Neural cell (in vitro differentiated cells): ENCODE measurements at regions not wholly inside any gene's neighbourhood (a gene's known extent, or its start where the extent isn't known, plus 50 kb on each side); places are given as distances from the start of the nearest gene placed in this dataset.

Source experiments
- H2AFZ ChIP-seq: fragments of 200-600, 300-800 bp; sonication (generic), shearing (Covaris generic); 2 replicates; pipeline ENCODE4 v1.6.0; 2014; ENCODE audit warnings: low read depth, mild to moderate bottlenecking, antibody characterized with exemption, low read length, moderate library complexity
- H3F3A ChIP-seq: fragments of 200-600 bp; shearing (Covaris generic); 2 replicates; pipeline ENCODE4 v1.6.1; 2016; ENCODE audit warnings: mild to moderate bottlenecking, moderate library complexity, mixed read lengths, antibody characterized with exemption, low read length; ENCODE audit not compliant: insufficient read depth, poor library complexity, severe bottlenecking
- H3K27ac ChIP-seq: fragments of 200-600, 300-800 bp; sonication (generic), shearing (Covaris generic); 2 replicates; pipeline ENCODE4 v1.5.1; 2014; ENCODE audit warnings: mild to moderate bottlenecking, low read length, moderate library complexity
- H3K27me3 ChIP-seq: fragments of 300-800, 200-600 bp; sonication (generic), shearing (Covaris generic); 2 replicates; pipeline ENCODE4 v1.6.0; 2014; ENCODE audit warnings: mild to moderate bottlenecking, low read depth, low read length, moderate library complexity; ENCODE audit not compliant: insufficient read depth
- H3K36me3 ChIP-seq: fragments of 300-800, 200-600 bp; sonication (generic), shearing (Covaris generic); 2 replicates; pipeline ENCODE4 v1.5.1; 2014; ENCODE audit warnings: mild to moderate bottlenecking, antibody characterized with exemption, low read length, moderate library complexity; ENCODE audit not compliant: insufficient read depth
- H3K4me2 ChIP-seq: fragments of 300-800, 200-600 bp; sonication (generic), shearing (Covaris generic); 2 replicates; pipeline ENCODE4 v1.6.0; 2014; ENCODE audit warnings: mild to moderate bottlenecking, low read length
- H3K4me3 ChIP-seq: fragments of 300-800, 200-600 bp; sonication (generic), shearing (Covaris generic); 2 replicates; pipeline ENCODE4 v1.5.1; 2014; ENCODE audit warnings: mild to moderate bottlenecking, low read length, moderate library complexity
- H3K79me2 ChIP-seq: fragments of 200-600 bp; shearing (Covaris generic); replicated peaks from 2 replicates; pipeline ENCODE4 v1.6.0; 2014; ENCODE audit warnings: mild to moderate bottlenecking, low read length, moderate library complexity; ENCODE audit not compliant: insufficient read depth
- H3K9ac ChIP-seq: fragments of 300-800, 200-600 bp; sonication (generic), shearing (Covaris generic); 2 replicates; pipeline ENCODE4 v1.6.1; 2016; ENCODE audit warnings: mild to moderate bottlenecking, low read length, mixed read lengths
- H3K9me2 ChIP-seq: fragments of 200-600 bp; shearing (Covaris generic); 2 replicates; pipeline ENCODE4 v1.6.1; 2016; ENCODE audit warnings: mild to moderate bottlenecking, low read length, mixed read lengths; ENCODE audit not compliant: insufficient read depth
- H3K9me3 ChIP-seq: fragments of 200-600, 300-800 bp; sonication (generic), shearing (Covaris generic); 2 replicates; pipeline ENCODE4 v1.6.1; 2016; ENCODE audit warnings: mild to moderate bottlenecking, mixed run types, low read length, moderate library complexity, mixed read lengths
- H4K20me1 ChIP-seq: fragments of 200-600 bp; shearing (Covaris generic); 2 replicates; pipeline ENCODE4 v1.6.1; 2016; ENCODE audit warnings: mild to moderate bottlenecking, mixed run types; ENCODE audit not compliant: insufficient read depth
- EP300 ChIP-seq: fragments of 450-650 bp; conservative IDR thresholded peaks from 2 replicates; pipeline ENCODE4 v1.6.1; 2014; ENCODE audit warnings: antibody characterized with exemption, mild to moderate bottlenecking, moderate library complexity; ENCODE audit not compliant: poor library complexity, severe bottlenecking
- EZH2 ChIP-seq: fragments of 200-600, 300-800 bp; shearing (Covaris generic), sonication (generic); IDR thresholded peaks from 2 replicates; pipeline ENCODE4 v1.6.1; 2014; ENCODE audit warnings: antibody characterized with exemption, low read length, borderline replicate concordance, mild to moderate bottlenecking; ENCODE audit not compliant: insufficient read depth, poor library complexity, severe bottlenecking
- MXI1 ChIP-seq: fragments of 450-650 bp; conservative IDR thresholded peaks from 2 replicates; pipeline ENCODE4 v1.6.1; 2014; ENCODE audit warnings: antibody characterized with exemption, mild to moderate bottlenecking; ENCODE audit not compliant: poor library complexity, severe bottlenecking
- POLR2AphosphoS5 ChIP-seq: IDR thresholded peaks from 2 replicates; pipeline ENCODE4 v1.6.1; 2012
- RAD21 ChIP-seq: fragments of 450-650 bp; conservative IDR thresholded peaks from 2 replicates; pipeline ENCODE4 v1.6.1; 2014; ENCODE audit warnings: antibody characterized with exemption, mild to moderate bottlenecking, moderate library complexity
- SMC3 ChIP-seq: fragments of 450-650 bp; conservative IDR thresholded peaks from 2 replicates; pipeline ENCODE4 v1.6.1; 2014; ENCODE audit warnings: antibody characterized with exemption, mild to moderate bottlenecking, moderate library complexity; ENCODE audit not compliant: poor library complexity
- TAF1 ChIP-seq: IDR thresholded peaks from 2 replicates; pipeline ENCODE4 v1.6.1; 2012; ENCODE audit warnings: low read depth
- TF ChIP-seq, protein P1 (sequence below): IDR thresholded peaks from 2 replicates; pipeline ENCODE4 v1.6.1; 2012; ENCODE audit warnings: borderline replicate concordance
- TF ChIP-seq, protein P2 (sequence below): fragments of 450-650 bp; IDR thresholded peaks from 2 replicates; pipeline ENCODE4 v1.5.1; 2014; ENCODE audit warnings: antibody characterized with exemption, mild to moderate bottlenecking, moderate library complexity; ENCODE audit not compliant: poor library complexity, severe bottlenecking

DNA sequence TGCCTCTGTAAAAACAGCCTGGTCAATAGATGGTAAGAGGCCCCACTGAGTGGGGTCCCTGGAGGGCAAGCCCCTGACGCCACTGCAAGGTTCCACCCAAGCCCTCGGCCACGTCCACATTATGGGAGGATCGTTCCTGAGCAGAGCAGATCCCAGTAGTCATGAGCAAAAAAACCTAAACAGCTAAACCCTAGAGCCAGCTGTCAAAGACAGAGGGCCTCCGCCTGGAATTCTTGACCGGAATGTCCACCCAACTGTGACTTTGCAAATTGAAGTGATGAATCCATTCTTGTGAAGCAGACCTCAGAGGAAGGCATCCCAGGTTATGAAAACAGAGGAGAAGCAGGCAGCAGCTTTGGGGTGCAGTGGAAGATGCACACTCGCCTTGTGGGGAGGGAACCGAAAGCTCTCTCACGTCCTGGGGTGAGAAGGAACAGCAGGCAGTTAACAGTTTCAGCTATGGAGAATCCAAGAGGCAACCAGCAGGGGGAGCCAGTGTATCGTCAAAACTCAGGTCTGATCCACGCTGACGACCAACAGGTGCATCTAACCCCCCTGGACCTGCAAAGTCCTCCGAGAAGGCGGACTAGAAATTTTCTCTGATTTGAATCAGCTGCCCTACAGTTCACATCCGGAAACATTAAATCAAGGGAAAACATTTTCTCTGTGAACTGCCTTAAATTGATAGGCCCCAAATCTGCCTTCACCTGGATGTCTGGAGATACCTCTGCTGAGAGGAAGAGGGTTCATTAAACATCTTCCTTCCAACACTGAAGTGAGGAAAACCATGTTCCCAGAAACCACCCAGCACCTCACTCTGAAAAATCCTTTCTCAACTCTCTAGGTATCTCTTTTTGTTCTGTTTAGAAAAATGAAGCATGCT is 139.1 kb upstream of the PFKP start (continued):
- TF ChIP-seq, protein P1, sequence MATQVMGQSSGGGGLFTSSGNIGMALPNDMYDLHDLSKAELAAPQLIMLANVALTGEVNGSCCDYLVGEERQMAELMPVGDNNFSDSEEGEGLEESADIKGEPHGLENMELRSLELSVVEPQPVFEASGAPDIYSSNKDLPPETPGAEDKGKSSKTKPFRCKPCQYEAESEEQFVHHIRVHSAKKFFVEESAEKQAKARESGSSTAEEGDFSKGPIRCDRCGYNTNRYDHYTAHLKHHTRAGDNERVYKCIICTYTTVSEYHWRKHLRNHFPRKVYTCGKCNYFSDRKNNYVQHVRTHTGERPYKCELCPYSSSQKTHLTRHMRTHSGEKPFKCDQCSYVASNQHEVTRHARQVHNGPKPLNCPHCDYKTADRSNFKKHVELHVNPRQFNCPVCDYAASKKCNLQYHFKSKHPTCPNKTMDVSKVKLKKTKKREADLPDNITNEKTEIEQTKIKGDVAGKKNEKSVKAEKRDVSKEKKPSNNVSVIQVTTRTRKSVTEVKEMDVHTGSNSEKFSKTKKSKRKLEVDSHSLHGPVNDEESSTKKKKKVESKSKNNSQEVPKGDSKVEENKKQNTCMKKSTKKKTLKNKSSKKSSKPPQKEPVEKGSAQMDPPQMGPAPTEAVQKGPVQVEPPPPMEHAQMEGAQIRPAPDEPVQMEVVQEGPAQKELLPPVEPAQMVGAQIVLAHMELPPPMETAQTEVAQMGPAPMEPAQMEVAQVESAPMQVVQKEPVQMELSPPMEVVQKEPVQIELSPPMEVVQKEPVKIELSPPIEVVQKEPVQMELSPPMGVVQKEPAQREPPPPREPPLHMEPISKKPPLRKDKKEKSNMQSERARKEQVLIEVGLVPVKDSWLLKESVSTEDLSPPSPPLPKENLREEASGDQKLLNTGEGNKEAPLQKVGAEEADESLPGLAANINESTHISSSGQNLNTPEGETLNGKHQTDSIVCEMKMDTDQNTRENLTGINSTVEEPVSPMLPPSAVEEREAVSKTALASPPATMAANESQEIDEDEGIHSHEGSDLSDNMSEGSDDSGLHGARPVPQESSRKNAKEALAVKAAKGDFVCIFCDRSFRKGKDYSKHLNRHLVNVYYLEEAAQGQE = no peak
- no peak for TF ChIP-seq POLR2AphosphoS5
- TF ChIP-seq SMC3 = peak; percentile 60

DNA sequence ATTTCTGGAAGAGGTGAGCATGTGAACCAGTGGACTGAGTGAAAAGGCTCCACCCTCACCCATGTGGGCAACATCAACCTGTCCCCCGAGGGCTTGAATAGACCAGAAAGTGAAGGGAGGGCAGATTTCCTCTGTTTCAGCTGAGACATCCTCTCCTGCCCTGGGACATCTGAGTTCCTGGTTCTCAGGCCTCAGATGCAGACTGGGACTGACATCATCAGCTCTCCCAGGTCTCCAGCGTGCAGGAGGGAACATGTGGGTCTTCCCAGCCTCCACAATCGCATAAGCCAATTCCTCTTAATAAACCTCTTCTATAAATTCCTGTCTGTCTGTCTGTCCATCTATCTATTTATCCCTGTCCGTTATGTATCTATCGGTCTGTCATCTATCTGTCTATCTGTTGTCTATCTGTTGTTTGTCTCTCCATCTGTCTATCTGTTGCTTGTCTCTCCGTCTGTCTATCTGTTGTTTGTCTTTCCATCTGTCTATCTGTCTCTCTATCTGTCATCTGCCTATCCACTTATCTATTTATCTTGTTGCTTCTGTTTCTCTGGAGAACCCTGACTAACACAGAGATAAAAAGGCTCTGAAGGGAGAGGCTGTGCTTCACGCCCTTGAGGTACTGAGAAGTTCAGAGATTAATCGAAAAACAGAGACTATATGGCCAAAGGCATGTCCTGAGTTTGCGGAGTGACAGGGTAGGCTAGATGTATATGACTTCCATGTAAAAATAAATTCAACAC is 140.3 kb upstream of the PFKP start:
- H3K9ac ChIP-seq = no peak overlapping the region
- H3K9me3 ChIP-seq = no peaks in the 10 kb centered on the region
- no peaks in the 10 kb centered on the region for H4K20me1 ChIP-seq
- no peaks in the 10 kb centered on the region for H3K9me2 ChIP-seq
- H3K36me3 ChIP-seq = no peaks in the 10 kb centered on the region
- TF ChIP-seq TAF1 (no peak), SMC3 (no peak), POLR2AphosphoS5 (no peak), RAD21 (no peak), EZH2 (no peak), MXI1 (no peak), EP300 (no peak)
- TF ChIP-seq, protein P2, sequence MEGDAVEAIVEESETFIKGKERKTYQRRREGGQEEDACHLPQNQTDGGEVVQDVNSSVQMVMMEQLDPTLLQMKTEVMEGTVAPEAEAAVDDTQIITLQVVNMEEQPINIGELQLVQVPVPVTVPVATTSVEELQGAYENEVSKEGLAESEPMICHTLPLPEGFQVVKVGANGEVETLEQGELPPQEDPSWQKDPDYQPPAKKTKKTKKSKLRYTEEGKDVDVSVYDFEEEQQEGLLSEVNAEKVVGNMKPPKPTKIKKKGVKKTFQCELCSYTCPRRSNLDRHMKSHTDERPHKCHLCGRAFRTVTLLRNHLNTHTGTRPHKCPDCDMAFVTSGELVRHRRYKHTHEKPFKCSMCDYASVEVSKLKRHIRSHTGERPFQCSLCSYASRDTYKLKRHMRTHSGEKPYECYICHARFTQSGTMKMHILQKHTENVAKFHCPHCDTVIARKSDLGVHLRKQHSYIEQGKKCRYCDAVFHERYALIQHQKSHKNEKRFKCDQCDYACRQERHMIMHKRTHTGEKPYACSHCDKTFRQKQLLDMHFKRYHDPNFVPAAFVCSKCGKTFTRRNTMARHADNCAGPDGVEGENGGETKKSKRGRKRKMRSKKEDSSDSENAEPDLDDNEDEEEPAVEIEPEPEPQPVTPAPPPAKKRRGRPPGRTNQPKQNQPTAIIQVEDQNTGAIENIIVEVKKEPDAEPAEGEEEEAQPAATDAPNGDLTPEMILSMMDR = no peak
- TF ChIP-seq, protein P1 = no peak
- H3K4me2 ChIP-seq = no peak overlapping the region
- peaks cover 6% of the 10 kb centered on the region for H3F3A ChIP-seq
- H3K79me2 ChIP-seq = no peaks in the 10 kb centered on the region
- no peak overlapping the region for H3K4me3 ChIP-seq
- H2AFZ ChIP-seq = no peak overlapping the region
- no peak overlapping the region for H3K27ac ChIP-seq
- H3K27me3 ChIP-seq = no peaks in the 10 kb centered on the region
